GM18507 (cell line): ENCODE measurements at regions not wholly inside any gene's neighbourhood (a gene's known extent, or its start where the extent isn't known, plus 50 kb on each side); places are given as distances from the start of the nearest gene placed in this dataset.
"Not testable (repeated sequence)": the region's sequence is repeated elsewhere in the genome, so short reads cannot be mapped to it uniquely, and the experiment has no call there.

Source experiments
- DNase-seq: peaks from one replicate; pipeline ENCODE4 v3.0.0; 2011; ENCODE audit warnings: low read depth; ENCODE audit not compliant: insufficient read length; ENCODE audit errors: extremely low spot score
- FAIRE-seq: peaks from 2 replicates; lab custom pipeline; 2011; peaks lifted over from hg19 to GRCh38; lab: Jason Lieb, UNC

- FAIRE-seq: no peak
These were observed 633.2 kb downstream of the MCTP2 start for GRCh38 chr15:94864600-94864999.

GRCh38 chr15:94868265-94868664 lies 636.9 kb downstream of the MCTP2 start:
- not testable (repeated sequence) for FAIRE-seq

More at GRCh38 chr15:94864600-94864999, 633.2 kb downstream of the MCTP2 start:
- DNase-seq: no peak

DNA sequence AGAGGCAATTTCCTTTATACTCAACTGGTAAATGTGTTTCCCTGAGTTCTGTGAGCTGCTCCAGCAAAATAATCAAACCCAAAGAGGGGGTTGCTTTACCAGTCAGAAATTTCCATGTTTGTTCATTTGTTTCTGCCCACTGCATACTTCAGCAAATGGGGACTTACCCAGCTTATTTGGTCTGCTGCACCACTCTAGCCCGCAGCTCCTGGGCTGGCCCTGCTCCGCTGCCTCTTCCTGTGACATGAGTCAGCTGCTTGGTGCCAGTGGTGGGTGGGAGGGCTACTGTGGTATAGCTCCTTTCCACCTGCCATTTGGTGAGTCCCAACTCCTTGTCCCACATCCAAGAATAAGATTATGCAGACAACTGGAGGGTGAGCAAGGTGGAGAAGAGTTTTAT lies 644.2 kb downstream of the MCTP2 start:
- DNase-seq (no peak), FAIRE-seq (no peak)

More at GRCh38 chr15:94868265-94868664, 636.9 kb downstream of the MCTP2 start:
- not testable (repeated sequence) for DNase-seq

GRCh38 chr15:94877833-94878232 lies 646.5 kb downstream of the MCTP2 start:
- no peak for FAIRE-seq
- DNase-seq: no peak

DNA sequence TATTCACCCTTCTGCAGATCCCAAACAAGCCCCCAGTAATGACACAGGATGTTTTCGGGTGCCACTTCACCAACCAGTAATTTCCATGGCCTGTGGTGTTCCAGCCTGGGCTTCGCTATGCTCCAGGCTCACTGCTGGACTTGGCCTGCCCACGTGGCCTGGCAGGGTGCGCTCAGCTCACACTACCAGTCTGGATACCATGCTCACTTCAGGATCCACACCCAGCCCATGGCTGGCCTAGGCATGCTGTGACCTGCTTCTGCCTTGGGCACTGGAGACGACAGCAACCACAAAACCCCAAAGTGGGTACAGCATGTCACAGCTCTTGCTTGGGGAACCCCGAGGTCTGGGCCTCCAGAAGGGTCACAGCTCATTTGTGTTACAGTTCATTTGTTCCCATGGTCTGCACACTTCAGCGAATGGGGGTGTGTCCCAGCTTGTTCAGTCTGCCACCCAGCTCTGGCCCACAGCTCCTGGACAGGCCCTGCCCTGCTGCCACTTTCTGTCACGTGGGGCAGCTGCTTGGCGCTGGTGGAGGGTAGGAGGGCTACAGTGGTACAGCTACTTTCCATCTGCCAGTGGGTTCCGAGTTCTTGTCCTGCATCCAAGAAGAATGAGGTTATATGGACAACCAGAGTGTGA lies 650.8 kb downstream of the MCTP2 start:
- FAIRE-seq: no peak
- DNase-seq: no peak

DNA sequence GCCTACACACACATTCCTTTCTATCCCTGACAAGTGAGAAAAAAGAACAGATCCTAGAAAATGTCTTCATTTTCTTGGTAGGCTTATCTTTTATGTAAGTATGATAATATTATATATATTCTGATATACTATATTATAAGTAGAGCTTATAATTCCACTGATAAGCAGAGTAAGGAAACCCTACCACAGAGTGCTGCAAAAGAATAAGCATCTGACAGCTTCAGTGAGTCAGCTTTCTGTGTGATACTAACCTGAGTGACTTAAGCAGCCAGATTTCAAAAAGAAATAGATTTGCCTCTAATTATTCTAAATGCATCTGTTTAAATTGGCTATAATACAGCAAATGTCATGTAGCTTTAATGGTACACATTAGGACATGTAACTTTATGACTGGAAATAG lies 656.0 kb downstream of the MCTP2 start:
- no peak for FAIRE-seq

GRCh38 chr15:94889153-94889552 lies 657.8 kb downstream of the MCTP2 start:
- FAIRE-seq (no peak), DNase-seq (no peak)

More for the DNA sequence above, 656.0 kb downstream of the MCTP2 start:
- DNase-seq: no peak

GRCh38 chr15:94893091-94893490 lies 661.7 kb downstream of the MCTP2 start:
- FAIRE-seq: no peak
- DNase-seq: no peak

GRCh38 chr15:94894056-94894455 lies 662.7 kb downstream of the MCTP2 start:
- FAIRE-seq (no peak), DNase-seq (no peak)

DNA sequence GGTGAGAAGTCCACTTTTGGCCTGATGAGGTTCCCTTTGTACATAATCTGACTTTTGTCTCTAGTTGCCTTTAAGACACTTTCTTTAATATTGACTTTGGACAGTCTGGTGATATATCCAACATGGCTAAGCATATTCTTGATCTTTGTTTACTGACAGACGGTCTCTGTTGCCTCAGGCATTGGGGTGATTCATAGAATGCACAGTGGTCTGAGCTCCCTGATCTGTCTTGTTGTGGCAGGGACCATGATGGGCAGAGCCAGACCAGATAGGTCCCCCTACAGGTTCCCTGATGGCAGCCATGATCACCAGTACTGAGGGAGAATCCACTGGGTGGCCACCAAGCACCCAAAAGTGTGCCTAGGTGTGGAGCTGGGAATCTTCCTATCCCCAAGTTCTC lies 678.1 kb downstream of the MCTP2 start:
- DNase-seq: no peak
- no peak for FAIRE-seq

DNA sequence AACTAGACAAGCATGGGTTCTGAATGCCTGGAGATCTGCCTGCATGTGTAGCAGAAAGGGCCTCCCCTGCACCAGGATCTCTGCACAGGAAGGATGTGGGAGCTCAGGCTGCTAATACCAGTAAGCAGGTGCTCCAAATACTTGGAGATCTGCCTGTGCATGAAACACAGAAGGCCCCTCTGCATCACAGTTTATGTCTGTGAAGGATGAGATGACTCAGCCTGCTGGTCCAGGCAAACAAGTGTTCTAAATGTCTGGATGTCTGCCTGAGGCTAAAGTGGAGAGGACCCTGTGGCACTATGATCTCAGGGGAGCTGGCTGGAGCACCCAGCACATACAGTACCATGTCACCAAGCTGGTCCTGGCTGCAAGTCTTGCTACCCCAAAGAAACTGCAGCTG lies 678.8 kb downstream of the MCTP2 start:
- FAIRE-seq: no peak
- no peak for DNase-seq

GRCh38 chr15:94912760-94913159 lies 681.4 kb downstream of the MCTP2 start:
- DNase-seq (no peak), FAIRE-seq (no peak)

DNA sequence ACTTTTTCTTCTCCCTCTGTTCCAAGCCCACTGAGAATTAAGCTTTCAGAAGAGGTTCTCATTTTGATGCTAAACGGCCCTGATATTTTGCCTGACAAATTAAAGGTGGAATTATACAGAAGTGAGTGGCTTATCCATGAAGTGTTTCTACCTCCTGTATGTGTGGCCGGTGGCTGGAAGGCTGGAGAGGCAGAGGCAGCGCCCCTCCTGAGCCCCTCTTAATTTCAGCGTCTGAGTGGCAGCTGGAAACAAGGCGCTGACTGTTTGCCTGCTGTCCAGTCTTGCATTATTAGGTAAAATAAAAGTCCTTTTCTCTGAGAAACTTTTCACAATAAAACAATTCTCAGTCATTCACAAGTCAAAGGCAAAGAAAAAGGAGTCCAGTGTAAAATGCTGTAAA lies 685.7 kb downstream of the MCTP2 start:
- FAIRE-seq: no peak
- no peak for DNase-seq

DNA sequence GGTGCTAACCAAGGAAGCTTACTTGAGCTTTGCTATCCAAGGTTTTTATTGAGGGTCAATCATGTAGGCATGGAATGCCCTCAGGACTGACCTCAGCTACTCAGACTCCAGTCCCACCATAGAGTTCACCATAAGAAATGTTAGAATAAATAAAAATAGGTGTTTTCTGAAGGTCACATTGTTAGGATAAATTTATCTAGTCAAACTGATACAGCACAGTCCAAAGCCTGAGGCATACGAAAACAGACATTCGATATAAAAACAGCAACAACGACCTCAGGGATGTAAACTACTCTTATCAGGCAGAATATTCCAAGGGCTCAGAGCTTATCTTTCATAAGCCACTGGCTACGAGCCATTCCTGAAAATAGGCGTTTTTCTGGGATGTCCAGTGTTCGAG lies 690.6 kb downstream of the MCTP2 start:
- FAIRE-seq (no peak), DNase-seq (no peak)

DNA sequence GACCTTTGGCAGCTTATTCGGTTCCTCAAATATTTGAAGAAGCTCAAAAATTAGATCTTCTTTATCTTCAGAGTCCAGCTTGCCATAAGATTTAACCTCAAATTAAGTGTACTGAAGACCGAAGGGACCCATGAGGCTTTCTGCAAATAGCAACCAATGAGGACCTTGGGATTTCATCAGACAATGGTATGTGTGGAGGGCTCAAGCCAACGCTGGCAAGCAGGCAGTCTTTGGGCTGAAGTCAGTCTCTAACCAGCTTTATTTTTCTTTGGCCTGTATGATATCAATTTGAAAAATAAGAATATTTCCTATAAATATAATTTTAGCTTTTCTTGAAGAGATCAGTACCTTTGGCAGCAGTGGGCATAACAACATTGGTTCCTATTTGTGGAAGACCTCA lies 692.7 kb downstream of the MCTP2 start:
- DNase-seq (no peak), FAIRE-seq (no peak)

- FAIRE-seq (no peak), DNase-seq (no peak)
These were observed 693.7 kb downstream of the MCTP2 start for GRCh38 chr15:94924971-94925598.

DNA sequence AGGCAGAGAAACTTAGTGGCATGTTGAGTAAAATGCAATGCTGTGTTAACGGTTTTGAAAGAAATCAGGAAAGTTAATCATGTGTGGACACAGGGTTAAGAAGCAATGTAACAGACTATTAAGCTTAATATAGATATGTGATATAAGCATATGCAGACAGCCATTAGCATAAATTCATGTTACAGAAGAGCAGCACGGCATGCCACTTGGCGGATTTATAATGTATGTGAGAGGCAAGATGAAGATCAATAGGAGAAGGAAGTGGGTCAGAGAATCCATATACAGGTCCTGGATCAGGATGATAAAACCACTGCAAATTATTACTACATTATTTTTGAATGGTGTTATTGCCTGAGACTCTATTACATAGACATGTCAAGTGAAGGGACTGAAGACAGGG lies 694.3 kb downstream of the MCTP2 start:
- DNase-seq: no peak

GRCh38 chr15:94927003-94927402 lies 695.6 kb downstream of the MCTP2 start:
- FAIRE-seq (no peak), DNase-seq (no peak)

More for the DNA sequence above, 694.3 kb downstream of the MCTP2 start:
- no peak for FAIRE-seq

DNA sequence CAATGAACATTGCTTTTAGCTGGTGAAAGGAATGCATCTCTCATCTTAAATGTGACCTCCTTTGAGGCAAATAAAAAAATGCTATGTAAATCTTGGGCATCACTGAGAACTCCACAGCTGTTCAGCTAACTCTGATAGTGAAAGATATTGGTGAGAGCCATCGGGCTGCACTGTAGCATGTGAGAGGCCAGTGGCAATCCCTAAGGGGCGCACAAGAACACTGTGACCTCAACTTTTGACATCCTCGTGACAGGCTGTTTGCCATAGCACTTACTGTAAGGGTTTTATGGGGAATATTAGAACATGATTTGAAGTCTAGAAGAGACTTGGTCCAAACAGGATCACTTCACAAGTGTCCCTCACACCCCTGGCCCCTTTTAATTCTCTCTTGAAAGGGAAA lies 697.9 kb downstream of the MCTP2 start:
- no peak for DNase-seq
- no peak for FAIRE-seq

DNA sequence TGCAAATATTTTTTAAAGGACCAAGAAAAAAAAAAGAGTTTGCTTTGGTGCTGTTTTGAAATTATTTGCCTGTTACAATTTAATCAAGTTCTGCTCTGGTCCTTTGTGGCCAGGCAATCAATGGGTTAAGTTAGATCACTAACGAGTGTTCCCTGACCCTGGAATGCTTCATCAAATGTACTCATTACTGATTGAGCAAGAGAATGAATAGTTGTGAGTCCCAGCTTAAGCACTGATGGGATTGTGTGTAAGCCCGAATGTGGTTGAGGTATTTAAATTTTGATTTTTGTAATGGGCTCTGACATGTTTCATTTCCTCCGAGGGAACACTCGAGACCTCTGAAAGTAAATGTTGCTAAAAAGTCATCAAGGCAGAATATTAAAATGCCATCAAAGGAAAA lies 699.1 kb downstream of the MCTP2 start:
- no peak for FAIRE-seq

GRCh38 chr15:94930960-94931359 lies 699.6 kb downstream of the MCTP2 start:
- DNase-seq (no peak), FAIRE-seq (no peak)

More for the DNA sequence above, 699.1 kb downstream of the MCTP2 start:
- DNase-seq: no peak
